GM19239 (cell line): ENCODE measurements at regions not wholly inside any gene's neighbourhood (a gene's known extent, or its start where the extent isn't known, plus 50 kb on each side); places are given as distances from the start of the nearest gene placed in this dataset.

ENCODE experiments used
- DNase-seq: peaks from one replicate; pipeline ENCODE4 v3.0.0; 2011; ENCODE audit warnings: low spot score; ENCODE audit not compliant: insufficient read length
- FAIRE-seq: peaks from 2 replicates; lab custom pipeline; 2011; peaks lifted over from hg19 to GRCh38; lab: Jason Lieb, UNC

- DNase-seq (no peak), FAIRE-seq (no peak)
These were observed 282.5 kb upstream of the SALL1 start for GRCh38 chr16:51433599-51433998.

GRCh38 chr16:51431517-51432241 lies 280.6 kb upstream of the SALL1 start:
- DNase-seq: no peak
- FAIRE-seq: no peak

GRCh38 chr16:51430716-51431369 lies 279.8 kb upstream of the SALL1 start:
- FAIRE-seq (no peak), DNase-seq (no peak)

- DNase-seq (no peak), FAIRE-seq (no peak)
These were observed 278.0 kb upstream of the SALL1 start for GRCh38 chr16:51429041-51429440.

GRCh38 chr16:51427085-51427484 lies 276.0 kb upstream of the SALL1 start:
- FAIRE-seq (no peak), DNase-seq (no peak)

GRCh38 chr16:51426276-51426675 lies 275.2 kb upstream of the SALL1 start:
- FAIRE-seq (no peak), DNase-seq (no peak)

- no peak for FAIRE-seq
These were observed 269.2 kb upstream of the SALL1 start for GRCh38 chr16:51420247-51420646.

GRCh38 chr16:51419768-51420167 lies 268.7 kb upstream of the SALL1 start:
- DNase-seq (no peak), FAIRE-seq (no peak)

More at GRCh38 chr16:51420247-51420646, 269.2 kb upstream of the SALL1 start:
- DNase-seq: no peak

GRCh38 chr16:51418258-51418657 lies 267.2 kb upstream of the SALL1 start:
- FAIRE-seq (no peak), DNase-seq (no peak)

- FAIRE-seq: no peak
- DNase-seq: no peak
These were observed 265.9 kb upstream of the SALL1 start for GRCh38 chr16:51416926-51417325.

GRCh38 chr16:51410125-51410524 lies 259.1 kb upstream of the SALL1 start:
- FAIRE-seq (no peak), DNase-seq (no peak)

GRCh38 chr16:51409001-51409675 lies 258.1 kb upstream of the SALL1 start:
- no peak for DNase-seq
- no peak for FAIRE-seq

- DNase-seq: no peak
- FAIRE-seq: no peak
These were observed 257.3 kb upstream of the SALL1 start for GRCh38 chr16:51408357-51408756.

- DNase-seq (no peak), FAIRE-seq (no peak)
These were observed 256.9 kb upstream of the SALL1 start for GRCh38 chr16:51407921-51408320.

- DNase-seq: no peak
- FAIRE-seq: no peak
These were observed 256.1 kb upstream of the SALL1 start for GRCh38 chr16:51407199-51407598.

- no peak for DNase-seq
- FAIRE-seq: no peak
These were observed 254.3 kb upstream of the SALL1 start for GRCh38 chr16:51405361-51405760.

GRCh38 chr16:51404386-51404785 lies 253.3 kb upstream of the SALL1 start:
- FAIRE-seq (no peak), DNase-seq (no peak)

- FAIRE-seq (no peak), DNase-seq (no peak)
These were observed 251.7 kb upstream of the SALL1 start for GRCh38 chr16:51402785-51403184.

- no peak for DNase-seq
- no peak for FAIRE-seq
These were observed 251.2 kb upstream of the SALL1 start for GRCh38 chr16:51402298-51402697.

GRCh38 chr16:51401673-51402072 lies 250.6 kb upstream of the SALL1 start:
- FAIRE-seq (no peak), DNase-seq (no peak)

- DNase-seq (no peak), FAIRE-seq (no peak)
These were observed 249.0 kb upstream of the SALL1 start for GRCh38 chr16:51399908-51400670.
